Kidney epithelial cell (primary cell): ENCODE measurements at regions not wholly inside any gene's neighbourhood (a gene's known extent, or its start where the extent isn't known, plus 50 kb on each side); places are given as distances from the start of the nearest gene placed in this dataset.

ENCODE experiments used
- DNase-seq: peaks from one replicate; pipeline ENCODE4 v3.0.0-alpha.2; 2010; ENCODE audit warnings: low read depth
- H3K27me3 ChIP-seq: 2 replicates; pipeline ENCODE4 v1.6.0; 2011; ENCODE audit warnings: low read length; ENCODE audit not compliant: control insufficient read depth, insufficient read depth
- H3K36me3 ChIP-seq: 2 replicates; pipeline ENCODE4 v1.5.1; 2011; ENCODE audit warnings: low read length; ENCODE audit not compliant: control insufficient read depth, insufficient read depth
- H3K4me3 ChIP-seq: 2 replicates; pipeline ENCODE4 v1.5.1; 2011; ENCODE audit warnings: low read depth, mild to moderate bottlenecking, control low read depth, low read length
- CTCF ChIP-seq: IDR thresholded peaks from 2 replicates; pipeline ENCODE4 v1.5.1; 2011; ENCODE audit warnings: mild to moderate bottlenecking, moderate library complexity, low read length, control low read depth, inconsistent platforms; ENCODE audit not compliant: insufficient read depth, poor library complexity, severe bottlenecking

- TF ChIP-seq CTCF = no peak
- no peak overlapping the region for H3K4me3 ChIP-seq
- no peak for DNase-seq
- no peaks in the 10 kb centered on the region for H3K27me3 ChIP-seq
- no peaks in the 10 kb centered on the region for H3K36me3 ChIP-seq
Observed at GRCh38 chr17:15108992-15109391, 156.1 kb downstream of the PMP22 start.

GRCh38 chr17:15106540-15106939 lies 158.6 kb downstream of the PMP22 start:
- no peak for TF ChIP-seq CTCF
- Histone ChIP-seq H3K27me3 (no peaks in the 10 kb centered on the region), H3K36me3 (no peaks in the 10 kb centered on the region), H3K4me3 (no peak overlapping the region)
- peak; percentile 14 for DNase-seq

GRCh38 chr17:15103785-15104184 lies 161.3 kb downstream of the PMP22 start:
- DNase-seq = no peak
- no peak overlapping the region for H3K4me3 ChIP-seq
- H3K27me3 ChIP-seq = no peaks in the 10 kb centered on the region
- no peaks in the 10 kb centered on the region for H3K36me3 ChIP-seq
- no peak for TF ChIP-seq CTCF

GRCh38 chr17:15101175-15101574 lies 164.0 kb downstream of the PMP22 start:
- H3K36me3 ChIP-seq = no peaks in the 10 kb centered on the region
- H3K4me3 ChIP-seq = no peak overlapping the region
- no peak for TF ChIP-seq CTCF
- no peak for DNase-seq
- H3K27me3 ChIP-seq = no peaks in the 10 kb centered on the region

- no peak overlapping the region for H3K4me3 ChIP-seq
- TF ChIP-seq CTCF = no peak
- DNase-seq = no peak
- H3K27me3 ChIP-seq = no peaks in the 10 kb centered on the region
- no peaks in the 10 kb centered on the region for H3K36me3 ChIP-seq
Observed at GRCh38 chr17:15096511-15096910, 168.6 kb downstream of the PMP22 start.

- no peaks in the 10 kb centered on the region for H3K36me3 ChIP-seq
- H3K27me3 ChIP-seq = no peaks in the 10 kb centered on the region
- DNase-seq = no peak
- no peak overlapping the region for H3K4me3 ChIP-seq
- no peak for TF ChIP-seq CTCF
Observed at GRCh38 chr17:15095935-15096334, 169.2 kb downstream of the PMP22 start.
